Endothelial cell of umbilical vein (primary cell): ENCODE measurements at regions not wholly inside any gene's neighbourhood (a gene's known extent, or its start where the extent isn't known, plus 50 kb on each side); places are given as distances from the start of the nearest gene placed in this dataset.
A peak's percentile ranks its signal among the peaks of the same experiment; 100 is the strongest.

Experiments used
- BruUV-seq: library from RNA; stranded (reverse); fragments of 400-500 nt; replicated peaks from 2 replicates; lab custom pipeline; 2021; lab: Mats Ljungman, UMichigan
- CTCF ChIA-PET: fragments of 300-600, 350-600 bp; sonication (Branson Sonifier 250); formaldehyde crosslinking; loops from one replicate; lab custom pipeline; 2021; ENCODE audit warnings: antibody characterized with exemption, inconsistent platforms; lab: Charles Lee
- POLR2A ChIA-PET: fragments of 300-600, 350-600 bp; sonication (Branson Sonifier 250); formaldehyde crosslinking; loops from one replicate; lab custom pipeline; 2021; ENCODE audit warnings: antibody characterized with exemption, inconsistent platforms; lab: Charles Lee
- DNase-seq: peaks from one replicate; pipeline ENCODE4 v3.0.0-alpha.2; 2011; ENCODE audit warnings: low read depth, low spot score
- FAIRE-seq: peaks from 2 replicates; lab custom pipeline; 2011; peaks lifted over from hg19 to GRCh38; lab: Jason Lieb, UNC
- H2AFZ ChIP-seq: 2 replicates; pipeline ENCODE4 v1.6.0; 2012; ENCODE audit warnings: low read depth, low read length, control low read depth, inconsistent platforms
- H3K27ac ChIP-seq: 2 replicates; pipeline ENCODE4 v1.5.1; 2011; ENCODE audit warnings: low read depth, mild to moderate bottlenecking, control low read depth, low read length, moderate library complexity; ENCODE audit not compliant: insufficient read depth
- H3K27me3 ChIP-seq, 2 experiments: 2 replicates each; pipeline versions ENCODE4 v1.6.0 to v1.6.1; 2011; ENCODE audit warnings: low read length in 2 of 2, mixed read lengths in 1 of 2; ENCODE audit not compliant: control insufficient read depth in 2 of 2, insufficient read depth in 2 of 2
- H3K36me3 ChIP-seq, 2 experiments: 2 replicates in 1 of 2; 3 replicates in 1 of 2; pipeline ENCODE4 v1.5.1; 2011; ENCODE audit warnings: low read length in 2 of 2, mild to moderate bottlenecking in 1 of 2, moderate library complexity in 1 of 2; ENCODE audit not compliant: control insufficient read depth in 2 of 2, insufficient read depth in 2 of 2; ENCODE audit errors: extremely low read depth in 1 of 2
- H3K4me1 ChIP-seq: 3 replicates; pipeline ENCODE4 v1.5.1; 2011; ENCODE audit warnings: mild to moderate bottlenecking, low read length; ENCODE audit not compliant: control insufficient read depth, insufficient read depth; ENCODE audit errors: extremely low read depth
- H3K4me2 ChIP-seq: 2 replicates; pipeline ENCODE4 v1.6.1; 2011; ENCODE audit warnings: low read length, control low read depth, mixed read lengths; ENCODE audit not compliant: insufficient read depth
- H3K4me3 ChIP-seq, 3 experiments: fragments of 200-600 bp in 1 of 3; sonication (generic), shearing (Covaris generic) in 1 of 3; replicated peaks in 1 of 3; 2 replicates each; pipeline ENCODE4 v1.5.1; 2011 to 2016; ENCODE audit warnings: control low read depth in 3 of 3, low read length in 3 of 3, mild to moderate bottlenecking in 2 of 3, inconsistent platforms in 1 of 3, low read depth in 1 of 3, moderate library complexity in 1 of 3; ENCODE audit not compliant: insufficient read depth in 1 of 3
- H3K79me2 ChIP-seq: 2 replicates; pipeline ENCODE4 v1.6.0; 2012; ENCODE audit warnings: low read length, inconsistent platforms; ENCODE audit not compliant: control insufficient read depth, insufficient read depth
- H3K9ac ChIP-seq: replicated peaks from 2 replicates; pipeline ENCODE3; 2011; ENCODE audit warnings: low read length, control low read depth; ENCODE audit not compliant: insufficient read depth; ENCODE audit errors: extremely low read depth
- H3K9me1 ChIP-seq: replicated peaks from 3 replicates; pipeline ENCODE4 v1.6.0; 2011; ENCODE audit warnings: mild to moderate bottlenecking, low read length; ENCODE audit not compliant: control insufficient read depth, insufficient read depth; ENCODE audit errors: extremely low read depth
- H3K9me3 ChIP-seq: replicated peaks from 2 replicates; pipeline ENCODE4 v1.5.1; 2012; ENCODE audit warnings: low read length, inconsistent platforms; ENCODE audit not compliant: control insufficient read depth, insufficient read depth
- H4K20me1 ChIP-seq: replicated peaks from 2 replicates; pipeline ENCODE3; 2011; ENCODE audit warnings: mild to moderate bottlenecking, low read length; ENCODE audit not compliant: control insufficient read depth, insufficient read depth; ENCODE audit errors: extremely low read depth
- GATA2 ChIP-seq: IDR thresholded peaks from 2 replicates; pipeline ENCODE4 v1.7.0; 2011; ENCODE audit warnings: low read depth, mild to moderate bottlenecking, moderate library complexity, mixed read lengths, low read length; ENCODE audit not compliant: insufficient read length, insufficient read depth
- POLR2AphosphoS5 ChIP-seq: IDR thresholded peaks from 2 replicates; pipeline ENCODE4 v1.6.1; 2012; ENCODE audit warnings: low read depth, mild to moderate bottlenecking, control low read depth, low read length, moderate library complexity; ENCODE audit not compliant: insufficient read depth
- dilution Hi-C: fragments of 300-500 bp; cut with MboI; formaldehyde crosslinking; loops from one replicate; pipeline ENCODE4 v1.15.0; 2019; ENCODE audit warnings: low sequenced_read_pairs; ENCODE audit not compliant: extremely low pct_ligation_motif_present
- intact Hi-C: fragments of 100-400 bp; cut with micrococcal nuclease; formaldehyde crosslinking; loops from one replicate; pipeline ENCODE4 v1.10.0; 2022
- TF ChIP-seq, protein P1 (sequence below), 2 donors: IDR thresholded peaks; 1 replicate in 1 of 2; 2 replicates in 1 of 2; pipeline ENCODE4 v1.5.1; 2011; ENCODE audit warnings: low read length in 2 of 2, mild to moderate bottlenecking in 2 of 2, moderate library complexity in 2 of 2, control low read depth in 1 of 2, inconsistent platforms in 1 of 2, low read depth in 1 of 2; ENCODE audit not compliant: insufficient read depth in 1 of 2; ENCODE audit errors: extremely low read depth in 1 of 2

GRCh38 chr2:56009758-56010458 is 86.3 kb upstream of the EFEMP1 start:
- POLR2A ChIA-PET: interaction anchor here (0.5 to 2.2 kb wide), 6 partner anchors 17 to 307 kb away, joined by 3 to 11 read pairs (median 4); no protein-coding TSS in a partner anchor
- no peak overlapping the region for H3K4me3 ChIP-seq
- H3K27ac ChIP-seq: peak overlapping the region; percentile 100
- CTCF ChIA-PET: interaction anchor here (0.6 to 4.7 kb wide), 20 partner anchors 14 to 239 kb away, joined by 3 to 46 read pairs (median 4); partner anchors contain the start of gene EFEMP1
- dilution Hi-C loops (no loop called here), intact Hi-C loops (loop anchor here (1.0 to 2.0 kb wide), 12 partner anchors 18 to 393 kb away; partner anchors contain the start of genes EFEMP1, PNPT1 and PPP4R3B)
- no peaks in the 10 kb centered on the region for H3K79me2 ChIP-seq
- TF ChIP-seq GATA2 (no peak), POLR2AphosphoS5 (no peak)
- TF ChIP-seq, protein P1, sequence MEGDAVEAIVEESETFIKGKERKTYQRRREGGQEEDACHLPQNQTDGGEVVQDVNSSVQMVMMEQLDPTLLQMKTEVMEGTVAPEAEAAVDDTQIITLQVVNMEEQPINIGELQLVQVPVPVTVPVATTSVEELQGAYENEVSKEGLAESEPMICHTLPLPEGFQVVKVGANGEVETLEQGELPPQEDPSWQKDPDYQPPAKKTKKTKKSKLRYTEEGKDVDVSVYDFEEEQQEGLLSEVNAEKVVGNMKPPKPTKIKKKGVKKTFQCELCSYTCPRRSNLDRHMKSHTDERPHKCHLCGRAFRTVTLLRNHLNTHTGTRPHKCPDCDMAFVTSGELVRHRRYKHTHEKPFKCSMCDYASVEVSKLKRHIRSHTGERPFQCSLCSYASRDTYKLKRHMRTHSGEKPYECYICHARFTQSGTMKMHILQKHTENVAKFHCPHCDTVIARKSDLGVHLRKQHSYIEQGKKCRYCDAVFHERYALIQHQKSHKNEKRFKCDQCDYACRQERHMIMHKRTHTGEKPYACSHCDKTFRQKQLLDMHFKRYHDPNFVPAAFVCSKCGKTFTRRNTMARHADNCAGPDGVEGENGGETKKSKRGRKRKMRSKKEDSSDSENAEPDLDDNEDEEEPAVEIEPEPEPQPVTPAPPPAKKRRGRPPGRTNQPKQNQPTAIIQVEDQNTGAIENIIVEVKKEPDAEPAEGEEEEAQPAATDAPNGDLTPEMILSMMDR (IDR thresholded peaks at IDR 0.05; ENCODE audit: extremely low read depth in 1 of 2, insufficient read depth in 1 of 2, low read depth in 1 of 2, low read length in 2 of 2): peak; percentile 37
- H3K9ac ChIP-seq: peak overlapping the region; percentile 96
- no peak overlapping the region for H2AFZ ChIP-seq
- no TSS peak for BruUV-seq
- no peaks in the 10 kb centered on the region for H3K27me3 ChIP-seq
- H3K9me3 ChIP-seq: no peaks in the 10 kb centered on the region
- H3K4me2 ChIP-seq: peak overlapping the region; percentile 82
- no peak for FAIRE-seq
- no peaks in the 10 kb centered on the region for H4K20me1 ChIP-seq
- H3K9me1 ChIP-seq: no peaks in the 10 kb centered on the region
- peaks cover 73% of the 10 kb centered on the region for H3K4me1 ChIP-seq
- H3K36me3 ChIP-seq: no peaks in the 10 kb centered on the region
- peak; percentile 81 for DNase-seq
